Glomerular visceral epithelial cell (primary cell): ENCODE measurements at regions not wholly inside any gene's neighbourhood (a gene's known extent, or its start where the extent isn't known, plus 50 kb on each side); places are given as distances from the start of the nearest gene placed in this dataset.

Source experiments
- DNase-seq: peaks from one replicate; pipeline ENCODE4 v3.0.0-alpha.2; 2016; ENCODE audit errors: extremely low spot score

- no peak for DNase-seq
Observed at GRCh38 chr21:33155422-33155821, 74.3 kb upstream of the IFNAR2 start.

GRCh38 chr21:33157303-33157702 lies 72.4 kb upstream of the IFNAR2 start:
- DNase-seq: no peak

- DNase-seq: no peak
Observed at GRCh38 chr21:33158654-33159053, 71.1 kb upstream of the IFNAR2 start.

GRCh38 chr21:33162436-33162951 lies 67.2 kb upstream of the IFNAR2 start:
- no peak for DNase-seq

- no peak for DNase-seq
Observed at GRCh38 chr21:33168886-33169285, 60.9 kb upstream of the IFNAR2 start.

- DNase-seq: no peak
Observed at GRCh38 chr21:33169359-33169758, 60.4 kb upstream of the IFNAR2 start.

- DNase-seq: no peak
Observed at GRCh38 chr21:33171616-33172169, 58.0 kb upstream of the IFNAR2 start.

GRCh38 chr21:33174756-33175155 lies 55.0 kb upstream of the IFNAR2 start:
- DNase-seq: no peak
